CD4-positive, alpha-beta T cell treated with Interleukin-4 for 1 hour (primary cell): ENCODE measurements at regions not wholly inside any gene's neighbourhood (a gene's known extent, or its start where the extent isn't known, plus 50 kb on each side); places are given as distances from the start of the nearest gene placed in this dataset.
"Not testable (repeated sequence)": the region's sequence is repeated elsewhere in the genome, so short reads cannot be mapped to it uniquely, and the experiment has no call there.

Experiments
- DNase-seq, 2 donors: peaks; one replicate each; pipeline ENCODE4 v3.0.0-alpha.2; 2020 to 2022

GRCh38 chr11:69905611-69906452 is 86.6 kb upstream of the FGF3 start:
- no peak for DNase-seq

- no peak for DNase-seq
These were observed 87.3 kb upstream of the FGF3 start for GRCh38 chr11:69906453-69906907.

- no peak for DNase-seq
These were observed 88.4 kb upstream of the FGF3 start for GRCh38 chr11:69907611-69908010.

GRCh38 chr11:69908511-69909220 is 89.5 kb upstream of the FGF3 start:
- no peak for DNase-seq

- DNase-seq, result no peak
These were observed 90.6 kb upstream of the FGF3 start for GRCh38 chr11:69909561-69910518.

GRCh38 chr11:69910519-69911309 is 91.5 kb upstream of the FGF3 start:
- DNase-seq, result no peak

GRCh38 chr11:69911310-69912160 is 92.3 kb upstream of the FGF3 start:
- DNase-seq, result no peak

DNA sequence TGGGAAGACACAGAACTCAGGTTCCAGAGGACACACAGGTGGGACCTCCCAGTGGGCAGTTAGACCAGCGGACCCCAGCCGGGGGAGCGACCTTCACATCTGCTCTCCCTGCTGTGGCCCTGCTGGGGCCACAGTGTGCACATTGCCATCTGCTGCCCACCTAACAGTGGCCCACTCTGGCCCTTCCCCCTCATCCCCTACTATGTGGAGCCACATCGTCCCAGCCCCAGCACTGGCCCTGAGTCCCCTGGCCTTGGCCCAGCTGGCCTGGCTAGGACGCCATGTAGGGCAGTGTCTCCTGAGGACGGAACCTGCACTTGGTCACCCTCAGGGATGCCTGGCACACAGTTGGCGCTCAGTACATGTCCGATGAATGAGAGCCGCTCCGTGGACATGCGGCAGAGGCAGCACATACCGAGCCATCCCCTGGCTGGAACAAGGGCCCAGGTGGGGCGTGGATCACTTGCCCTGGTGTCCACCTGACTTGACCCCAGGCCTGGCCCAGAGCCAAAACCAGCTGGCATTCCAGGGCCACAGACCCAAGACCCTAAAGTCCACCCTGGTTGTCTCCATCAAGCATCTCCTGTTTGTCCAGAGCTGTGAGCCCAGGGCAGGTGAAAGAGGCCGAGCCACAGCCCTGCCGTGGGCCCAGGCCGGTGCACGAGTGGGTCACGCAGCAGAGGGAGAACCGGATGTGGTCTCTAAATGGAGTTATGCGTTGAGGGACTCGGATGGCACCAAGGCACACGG is 93.1 kb upstream of the FGF3 start:
- DNase-seq, result no peak

DNA sequence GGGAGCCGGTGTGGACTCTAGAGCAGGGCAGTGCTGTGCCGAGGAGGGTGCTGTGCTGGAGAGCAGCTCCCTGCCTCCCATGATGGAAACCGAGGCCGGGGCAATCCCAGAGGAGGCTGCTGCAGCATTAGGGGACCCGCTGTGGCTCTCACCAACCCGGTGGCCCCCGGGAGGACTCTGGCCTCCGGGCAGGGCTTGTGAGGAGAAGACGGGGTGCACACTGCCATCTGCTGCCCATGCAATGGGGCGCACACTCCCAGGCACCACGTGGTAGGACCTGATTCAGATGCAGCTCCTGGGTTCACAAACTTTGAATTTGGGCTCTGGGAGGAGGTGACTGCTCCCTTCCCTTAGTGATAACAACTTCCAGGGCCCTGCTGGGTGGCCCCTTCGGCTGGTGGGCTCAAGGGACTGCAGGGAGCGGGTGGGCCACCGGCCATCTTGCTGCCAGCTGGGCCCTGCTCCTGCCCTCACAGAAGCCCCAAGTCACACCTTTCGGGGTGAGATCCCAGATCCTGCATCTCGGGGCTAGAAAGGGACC is 93.8 kb upstream of the FGF3 start:
- DNase-seq, result no peak

DNA sequence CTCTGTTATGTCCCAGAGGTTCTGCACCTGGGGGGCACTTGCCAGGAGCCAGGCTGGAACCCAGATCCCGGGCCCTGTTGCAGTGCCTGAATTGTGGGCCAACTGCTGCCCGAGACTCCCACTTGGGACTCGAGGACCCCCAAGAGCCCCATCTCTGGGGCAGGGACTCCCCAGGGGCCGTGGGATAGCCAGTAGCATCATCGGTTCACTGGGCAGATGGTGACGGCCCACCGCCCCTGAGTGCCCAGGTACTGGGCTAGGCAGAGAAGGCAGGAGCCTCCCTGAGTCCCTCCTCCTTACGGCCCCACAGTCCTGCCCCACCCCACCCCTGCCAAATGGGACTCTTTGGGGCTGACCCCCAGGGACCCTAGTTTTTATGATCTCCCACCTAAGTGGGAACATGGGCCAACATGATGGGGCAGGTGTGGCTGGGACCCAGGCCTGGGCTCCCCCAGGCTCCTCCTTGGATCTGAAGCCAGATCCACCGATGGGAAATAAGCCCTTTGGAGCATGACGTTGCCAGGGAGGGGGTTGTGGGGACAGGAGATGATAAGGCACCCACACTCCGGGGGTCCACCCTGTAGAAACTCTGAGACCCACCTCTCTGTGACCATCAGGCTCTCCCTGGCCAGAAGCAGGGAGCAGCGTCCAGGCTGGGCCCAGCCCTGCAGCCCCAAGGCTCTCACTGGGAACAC is 94.5 kb upstream of the FGF3 start:
- no peak for DNase-seq

GRCh38 chr11:69914286-69915150 is 95.3 kb upstream of the FGF3 start:
- DNase-seq, result no peak

- DNase-seq, result no peak
These were observed 95.9 kb upstream of the FGF3 start for GRCh38 chr11:69915151-69915500.

DNA sequence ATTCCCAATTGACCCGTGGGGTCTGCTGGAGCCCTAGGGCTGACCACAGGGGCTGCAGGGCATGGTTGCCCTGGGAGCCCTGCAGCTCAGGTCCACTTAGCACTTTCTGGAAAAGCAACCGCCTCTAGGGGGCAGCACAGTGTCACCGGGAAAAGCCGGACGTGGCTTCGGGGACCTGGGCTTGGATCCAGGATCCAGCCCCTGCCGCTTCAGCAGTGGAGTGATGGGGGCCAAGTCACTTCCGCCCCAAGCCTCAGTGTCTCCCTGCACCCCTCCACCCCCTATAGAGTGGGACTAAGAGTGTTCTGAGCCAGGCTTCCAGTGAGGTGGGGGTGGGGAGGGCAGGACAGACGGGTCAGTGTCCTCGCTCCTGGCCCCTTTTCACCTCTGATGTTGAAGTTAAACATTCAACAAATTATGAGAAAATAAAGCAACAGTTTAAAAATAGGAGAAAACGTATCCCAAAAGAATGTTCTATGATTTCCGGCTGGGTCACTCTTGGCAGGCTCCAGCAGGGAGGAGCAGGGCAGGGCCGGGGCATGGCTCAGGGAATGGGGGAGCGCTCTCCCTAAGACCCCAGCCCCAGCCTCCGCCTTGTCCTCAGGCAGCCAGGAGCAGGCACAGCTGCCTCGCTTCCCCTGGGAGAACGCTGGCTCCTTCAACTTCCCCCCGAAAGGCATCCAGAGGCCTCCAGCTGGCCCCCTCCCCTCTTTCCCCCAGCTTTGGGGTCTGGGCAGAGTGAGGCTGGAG is 96.5 kb upstream of the FGF3 start:
- peak; percentile 4 to 17 for DNase-seq

DNA sequence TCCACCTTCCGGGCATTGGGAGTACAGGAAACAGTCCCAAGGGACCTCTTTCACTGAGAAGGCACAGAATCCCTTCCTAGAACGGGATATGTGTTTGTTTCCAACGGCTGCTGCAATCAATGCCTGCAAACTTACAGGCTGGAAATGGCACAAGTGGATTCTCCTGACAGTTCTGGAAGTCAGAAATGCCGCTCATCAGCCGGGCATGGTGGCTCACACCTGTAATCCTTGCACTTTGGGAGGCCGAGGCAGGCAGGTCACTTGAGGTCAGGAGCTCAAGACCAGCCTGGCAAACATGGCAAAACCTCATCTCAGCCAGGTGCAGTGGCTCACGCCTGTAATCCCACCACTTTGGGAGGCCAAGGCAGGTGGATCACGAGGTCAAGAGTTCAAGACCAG is 97.0 kb upstream of the FGF3 start:
- not testable (repeated sequence) for DNase-seq

GRCh38 chr11:69916806-69917387 is 97.7 kb upstream of the FGF3 start:
- DNase-seq, result no peak

DNA sequence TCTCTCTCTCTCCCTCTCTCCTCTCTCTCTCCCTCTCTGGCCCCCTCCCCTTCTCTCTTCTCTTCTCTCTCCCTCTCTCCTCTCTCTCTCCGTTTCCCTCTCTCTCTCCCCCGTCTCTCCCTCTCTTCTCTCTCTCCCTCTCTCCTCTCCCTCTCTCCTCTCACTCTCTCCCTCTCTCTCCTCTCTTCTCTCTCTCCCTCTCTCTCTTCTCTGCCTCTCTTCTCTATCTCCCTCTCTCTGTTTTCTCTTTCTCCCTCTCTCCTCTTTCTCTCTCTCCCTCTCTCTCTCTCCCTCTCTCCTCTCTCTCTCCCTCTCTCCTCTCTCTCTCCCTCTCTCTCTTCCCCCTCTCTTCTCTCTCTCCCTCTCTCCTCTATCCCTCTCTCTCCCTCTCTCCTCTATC is 98.3 kb upstream of the FGF3 start:
- DNase-seq, result no peak

DNA sequence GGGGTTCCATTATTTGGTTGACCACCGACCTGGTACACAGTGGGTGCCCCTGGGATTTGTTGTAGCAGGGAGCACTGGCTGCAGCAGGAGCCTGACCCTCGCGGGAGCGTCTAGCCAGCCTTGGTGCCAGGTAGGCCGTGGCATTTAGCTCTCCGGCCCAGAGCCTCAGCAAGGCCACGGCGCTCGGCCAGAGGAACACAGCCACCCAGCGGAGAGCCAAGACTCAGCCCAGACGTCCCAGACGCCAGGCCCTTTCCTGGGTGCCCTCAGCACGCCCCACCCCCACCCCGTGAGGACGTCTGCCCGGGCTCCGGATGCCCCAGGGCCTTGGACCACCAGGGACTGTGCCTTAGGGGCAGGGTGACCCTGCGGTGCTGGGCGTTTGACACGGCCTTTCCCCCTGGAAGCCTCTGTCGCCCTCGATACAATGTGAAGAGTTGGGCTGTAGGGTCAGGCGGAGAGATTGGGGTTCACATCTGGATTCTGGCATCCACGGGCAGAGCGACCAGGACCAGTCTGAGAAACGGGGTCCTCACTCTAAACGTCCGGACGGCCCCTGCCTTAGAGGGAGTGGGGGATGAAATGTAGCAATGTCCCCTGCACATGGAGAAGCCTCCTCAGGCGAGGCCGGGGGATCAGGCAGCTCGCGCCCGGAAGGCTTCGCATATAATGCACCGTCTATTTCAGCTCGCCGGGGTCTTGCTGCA is 99.2 kb upstream of the FGF3 start:
- DNase-seq, result peak in 1 of 2 donors; percentile 7
